ENCODE measurements at regions not wholly inside any gene's neighbourhood (a gene's known extent, or its start where the extent isn't known, plus 50 kb on each side); places are given as distances from the start of the nearest gene placed in this dataset.

- ChIA-PET CTCF (no interaction called here), POLR2A (ENCODE audit: unreplicated experiment) (no interaction called here)
- DNase-seq, result no peak
- no peak overlapping the region for H3K4me3 ChIP-seq
- no peak overlapping the region for H2AFZ ChIP-seq
- H3F3A ChIP-seq (ENCODE audit: insufficient read depth, low read depth), result no peaks in the 10 kb centered on the region
- no peaks in the 10 kb centered on the region for H3K9me2 ChIP-seq (ENCODE audit: insufficient read depth)
- TF ChIP-seq EZH2 (IDR thresholded peaks at IDR 0.05; ENCODE audit: low read depth), result no peak
- TF ChIP-seq, protein P1, sequence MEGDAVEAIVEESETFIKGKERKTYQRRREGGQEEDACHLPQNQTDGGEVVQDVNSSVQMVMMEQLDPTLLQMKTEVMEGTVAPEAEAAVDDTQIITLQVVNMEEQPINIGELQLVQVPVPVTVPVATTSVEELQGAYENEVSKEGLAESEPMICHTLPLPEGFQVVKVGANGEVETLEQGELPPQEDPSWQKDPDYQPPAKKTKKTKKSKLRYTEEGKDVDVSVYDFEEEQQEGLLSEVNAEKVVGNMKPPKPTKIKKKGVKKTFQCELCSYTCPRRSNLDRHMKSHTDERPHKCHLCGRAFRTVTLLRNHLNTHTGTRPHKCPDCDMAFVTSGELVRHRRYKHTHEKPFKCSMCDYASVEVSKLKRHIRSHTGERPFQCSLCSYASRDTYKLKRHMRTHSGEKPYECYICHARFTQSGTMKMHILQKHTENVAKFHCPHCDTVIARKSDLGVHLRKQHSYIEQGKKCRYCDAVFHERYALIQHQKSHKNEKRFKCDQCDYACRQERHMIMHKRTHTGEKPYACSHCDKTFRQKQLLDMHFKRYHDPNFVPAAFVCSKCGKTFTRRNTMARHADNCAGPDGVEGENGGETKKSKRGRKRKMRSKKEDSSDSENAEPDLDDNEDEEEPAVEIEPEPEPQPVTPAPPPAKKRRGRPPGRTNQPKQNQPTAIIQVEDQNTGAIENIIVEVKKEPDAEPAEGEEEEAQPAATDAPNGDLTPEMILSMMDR (conservative IDR thresholded peaks at IDR 0.05), result no peak
- no TSS peak for BruUV-seq (replicated peaks)
- no peaks in the 10 kb centered on the region for H3K27me3 ChIP-seq (ENCODE audit: insufficient read depth, low read depth)
- no peak overlapping the region for H3K27ac ChIP-seq
- H3K4me1 ChIP-seq (replicated peaks; ENCODE audit: insufficient read depth), result no peaks in the 10 kb centered on the region
- no peaks in the 10 kb centered on the region for H3K9me3 ChIP-seq (ENCODE audit: insufficient read depth, low read depth)
- intact Hi-C loops (cut with micrococcal nuclease; ENCODE audit: unreplicated experiment), result no loop called here
- no peak overlapping the region for H3K4me2 ChIP-seq
- H4K20me1 ChIP-seq (ENCODE audit: insufficient read depth), result no peaks in the 10 kb centered on the region
- H3K79me2 ChIP-seq (ENCODE audit: low read depth), result no peaks in the 10 kb centered on the region
- no peaks in the 10 kb centered on the region for H3K36me3 ChIP-seq (ENCODE audit: low read depth)
Measured at GRCh38 chr2:2985020-2985419, 392.6 kb downstream of the EIPR1 start.

DNA sequence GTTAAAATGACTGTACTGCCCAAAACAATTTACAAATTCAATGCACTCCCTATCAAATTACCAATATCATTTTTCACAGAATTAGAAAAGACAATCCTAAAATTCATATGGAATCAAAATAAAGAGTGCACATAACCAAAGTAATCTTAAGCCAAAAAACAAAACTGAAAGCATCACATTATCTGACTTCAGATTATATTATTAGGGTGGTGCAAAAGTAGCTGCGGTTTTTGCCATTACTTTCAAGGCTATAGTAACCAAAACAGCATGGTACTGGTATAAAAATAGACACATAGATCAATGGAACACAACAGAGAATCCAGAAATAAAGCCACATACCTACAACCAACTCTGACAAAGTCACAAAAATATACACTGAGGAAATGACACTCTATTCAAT lies 396.6 kb downstream of the EIPR1 start:
- H3K4me2 ChIP-seq, result no peak overlapping the region
- BruUV-seq (replicated peaks), result no TSS peak
- ChIA-PET POLR2A (ENCODE audit: unreplicated experiment) (no interaction called here), CTCF (no interaction called here)
- peaks cover 7% of the 10 kb centered on the region; the same call in 1 of the 2 replicates for H3K27me3 ChIP-seq (ENCODE audit: insufficient read depth, low read depth)
- H3K27ac ChIP-seq, result no peak overlapping the region
- no peaks in the 10 kb centered on the region for H3K9me2 ChIP-seq (ENCODE audit: insufficient read depth)
- H3K36me3 ChIP-seq (ENCODE audit: low read depth), result no peaks in the 10 kb centered on the region
- no peaks in the 10 kb centered on the region for H3K79me2 ChIP-seq (ENCODE audit: low read depth)
- H3K4me3 ChIP-seq, result no peak overlapping the region
- no peaks in the 10 kb centered on the region for H3K4me1 ChIP-seq (replicated peaks; ENCODE audit: insufficient read depth)
- TF ChIP-seq EZH2 (IDR thresholded peaks at IDR 0.05; ENCODE audit: low read depth), result no peak
- TF ChIP-seq, protein P1 (conservative IDR thresholded peaks at IDR 0.05), result no peak
- no peak overlapping the region for H2AFZ ChIP-seq
- no peaks in the 10 kb centered on the region for H3F3A ChIP-seq (ENCODE audit: insufficient read depth, low read depth)
- no peak for DNase-seq
- no peaks in the 10 kb centered on the region for H3K9me3 ChIP-seq (ENCODE audit: insufficient read depth, low read depth)
- intact Hi-C loops (cut with micrococcal nuclease; ENCODE audit: unreplicated experiment), result no loop called here
- no peaks in the 10 kb centered on the region for H4K20me1 ChIP-seq (ENCODE audit: insufficient read depth)

DNA sequence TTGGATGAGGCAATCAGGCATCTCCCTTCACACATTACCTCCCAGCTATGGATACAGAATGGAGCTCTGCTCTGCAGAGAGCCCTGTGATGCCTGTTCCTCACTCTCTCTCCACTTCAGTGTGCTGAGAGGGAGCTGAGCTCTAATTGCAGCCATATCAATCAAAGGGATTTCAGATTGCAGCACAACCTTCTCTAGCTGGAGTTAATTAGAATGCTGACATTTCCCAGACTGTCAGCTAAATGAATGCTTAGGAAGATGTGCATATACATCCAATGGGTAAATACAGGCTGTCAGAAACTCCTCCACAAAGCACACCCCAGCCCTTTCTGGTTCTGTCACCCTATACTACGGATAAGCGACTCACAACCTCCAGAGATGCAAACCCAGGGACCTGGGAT lies 402.6 kb downstream of the EIPR1 start:
- POLR2A ChIA-PET (ENCODE audit: unreplicated experiment), result no interaction called here
- no peaks in the 10 kb centered on the region for H3K9me3 ChIP-seq (ENCODE audit: insufficient read depth, low read depth)
- no peaks in the 10 kb centered on the region for H3K36me3 ChIP-seq (ENCODE audit: low read depth)
- H3F3A ChIP-seq (ENCODE audit: insufficient read depth, low read depth), result no peaks in the 10 kb centered on the region
- TF ChIP-seq, protein P1 (conservative IDR thresholded peaks at IDR 0.05), result no peak
- no peak for TF ChIP-seq EZH2 (IDR thresholded peaks at IDR 0.05; ENCODE audit: low read depth)
- no peaks in the 10 kb centered on the region for H3K79me2 ChIP-seq (ENCODE audit: low read depth)
- no peak overlapping the region for H3K4me2 ChIP-seq
- H3K4me3 ChIP-seq, result no peak overlapping the region
- intact Hi-C loops (cut with micrococcal nuclease; ENCODE audit: unreplicated experiment), result no loop called here
- peaks cover 37% of the 10 kb centered on the region; the same call in 1 of the 2 replicates for H3K27me3 ChIP-seq (ENCODE audit: insufficient read depth, low read depth)
- BruUV-seq (replicated peaks), result no TSS peak
- no peak overlapping the region for H2AFZ ChIP-seq
- no peaks in the 10 kb centered on the region for H3K9me2 ChIP-seq (ENCODE audit: insufficient read depth)
- CTCF ChIA-PET, result no interaction called here
- H4K20me1 ChIP-seq (ENCODE audit: insufficient read depth), result no peaks in the 10 kb centered on the region
- DNase-seq, result no peak
- no peak overlapping the region for H3K27ac ChIP-seq
- H3K4me1 ChIP-seq (replicated peaks; ENCODE audit: insufficient read depth), result no peaks in the 10 kb centered on the region

Measured in PC-9 (cell line).